Breast epithelium (tissue), 3 donors: ENCODE measurements at regions not wholly inside any gene's neighbourhood (a gene's known extent, or its start where the extent isn't known, plus 50 kb on each side); places are given as distances from the start of the nearest gene placed in this dataset.

Source experiments
- CTCF ChIP-seq, 3 donors: fragments of 450-650 bp; IDR thresholded peaks; one replicate each; pipeline ENCODE4 v1.5.1; 2016 to 2017; ENCODE audit warnings: antibody characterized with exemption in 3 of 3, mild to moderate bottlenecking in 3 of 3, moderate library complexity in 3 of 3
- POLR2A ChIP-seq: fragments of 450-650 bp; IDR thresholded peaks from one replicate; pipeline ENCODE4 v1.6.1; 2016; ENCODE audit warnings: antibody characterized with exemption, mild to moderate bottlenecking, moderate library complexity
- POLR2AphosphoS5 ChIP-seq, 3 donors: sonication (generic); formaldehyde crosslinking; IDR thresholded peaks; one replicate each; pipeline ENCODE4 v1.6.1; 2017; ENCODE audit warnings: antibody characterized with exemption in 3 of 3

GRCh38 chr2:180846756-180847472 lies 133.5 kb upstream of the UBE2E3 start:
- no peak for TF ChIP-seq CTCF (IDR thresholded peaks at IDR 0.05)
- no peak for TF ChIP-seq POLR2AphosphoS5 (IDR thresholded peaks at IDR 0.05)
- TF ChIP-seq POLR2A: no peak
